ENCODE measurements at regions not wholly inside any gene's neighbourhood (a gene's known extent, or its start where the extent isn't known, plus 50 kb on each side); places are given as distances from the start of the nearest gene placed in this dataset.
"Not testable (repeated sequence)": the region's sequence is repeated elsewhere in the genome, so short reads cannot be mapped to it uniquely, and the experiment has no call there.

DNA sequence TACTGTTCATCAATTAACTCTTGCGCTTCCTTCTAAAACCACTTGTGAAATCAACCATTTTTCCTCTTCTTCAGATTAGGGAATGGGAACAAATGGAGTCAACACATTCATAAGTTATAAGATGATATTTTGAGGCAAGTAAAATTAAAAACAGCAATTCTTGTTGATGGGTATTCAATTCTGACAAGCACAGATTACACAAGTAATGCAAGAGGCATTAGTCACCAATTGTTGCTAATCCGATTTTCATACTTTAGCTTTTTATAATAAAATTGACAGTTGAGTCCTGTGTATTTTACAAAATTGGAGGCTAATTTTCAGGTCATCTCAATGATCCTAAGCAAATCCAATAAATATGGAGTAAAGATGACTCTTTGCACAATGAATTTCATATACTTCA is 918.4 kb upstream of the SOX9 start:
- DNase-seq (ENCODE audit: low spot score): no peak
- TF ChIP-seq, protein P1, sequence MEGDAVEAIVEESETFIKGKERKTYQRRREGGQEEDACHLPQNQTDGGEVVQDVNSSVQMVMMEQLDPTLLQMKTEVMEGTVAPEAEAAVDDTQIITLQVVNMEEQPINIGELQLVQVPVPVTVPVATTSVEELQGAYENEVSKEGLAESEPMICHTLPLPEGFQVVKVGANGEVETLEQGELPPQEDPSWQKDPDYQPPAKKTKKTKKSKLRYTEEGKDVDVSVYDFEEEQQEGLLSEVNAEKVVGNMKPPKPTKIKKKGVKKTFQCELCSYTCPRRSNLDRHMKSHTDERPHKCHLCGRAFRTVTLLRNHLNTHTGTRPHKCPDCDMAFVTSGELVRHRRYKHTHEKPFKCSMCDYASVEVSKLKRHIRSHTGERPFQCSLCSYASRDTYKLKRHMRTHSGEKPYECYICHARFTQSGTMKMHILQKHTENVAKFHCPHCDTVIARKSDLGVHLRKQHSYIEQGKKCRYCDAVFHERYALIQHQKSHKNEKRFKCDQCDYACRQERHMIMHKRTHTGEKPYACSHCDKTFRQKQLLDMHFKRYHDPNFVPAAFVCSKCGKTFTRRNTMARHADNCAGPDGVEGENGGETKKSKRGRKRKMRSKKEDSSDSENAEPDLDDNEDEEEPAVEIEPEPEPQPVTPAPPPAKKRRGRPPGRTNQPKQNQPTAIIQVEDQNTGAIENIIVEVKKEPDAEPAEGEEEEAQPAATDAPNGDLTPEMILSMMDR (IDR thresholded peaks at IDR 0.05): no peak
- no peaks in the 10 kb centered on the region for H3K27me3 ChIP-seq
- no peaks in the 10 kb centered on the region for H3K9me3 ChIP-seq
- no peak overlapping the region for H3K27ac ChIP-seq
- H3K36me3 ChIP-seq: no peaks in the 10 kb centered on the region
- H3K4me1 ChIP-seq: no peaks in the 10 kb centered on the region
- no peak overlapping the region for H3K4me3 ChIP-seq

DNA sequence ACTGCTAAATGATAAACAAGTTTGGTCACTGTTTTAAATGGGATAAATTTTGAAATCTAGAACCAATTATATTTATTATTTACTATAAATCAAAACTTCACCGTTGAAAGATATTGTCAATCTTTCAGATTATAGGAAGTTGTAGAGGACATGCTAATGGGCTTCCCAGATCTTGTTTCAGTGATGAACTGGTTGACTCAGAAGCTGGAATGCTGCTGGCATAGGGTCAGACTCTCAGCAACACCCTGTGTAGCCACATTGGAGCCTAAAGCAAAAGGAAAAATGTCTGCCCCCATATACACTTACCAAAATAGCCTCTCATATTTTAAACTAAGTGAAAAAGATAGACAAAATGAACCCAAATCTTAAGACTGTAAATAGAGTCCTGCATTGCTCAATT is 916.9 kb upstream of the SOX9 start:
- H3K27me3 ChIP-seq: no peaks in the 10 kb centered on the region
- no peak overlapping the region for H3K4me3 ChIP-seq
- H3K36me3 ChIP-seq: no peaks in the 10 kb centered on the region
- TF ChIP-seq, protein P1 (IDR thresholded peaks at IDR 0.05): no peak
- no peak overlapping the region for H3K27ac ChIP-seq
- no peaks in the 10 kb centered on the region for H3K4me1 ChIP-seq
- no peaks in the 10 kb centered on the region for H3K9me3 ChIP-seq
- no peak for DNase-seq (ENCODE audit: low spot score)

DNA sequence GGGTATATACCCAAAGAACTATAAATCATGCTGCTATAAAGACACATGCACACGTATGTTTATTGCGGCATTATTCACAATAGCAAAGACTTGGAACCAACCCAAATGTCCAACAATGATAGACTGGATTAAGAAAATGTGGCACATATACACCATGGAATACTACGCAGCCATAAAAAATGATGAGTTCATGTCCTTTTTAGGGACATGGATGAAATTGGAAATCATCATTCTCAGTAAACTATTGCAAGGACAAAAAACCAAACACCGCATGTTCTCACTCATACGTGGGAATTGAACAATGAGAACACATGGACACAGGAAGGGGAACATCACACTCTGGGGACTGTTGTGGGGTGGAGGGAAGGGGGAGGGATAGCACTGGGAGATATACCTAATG is 914.9 kb upstream of the SOX9 start:
- not testable (repeated sequence) for H3K4me3 ChIP-seq; H3K27me3 ChIP-seq; H3K9me3 ChIP-seq; H3K27ac ChIP-seq; H3K36me3 ChIP-seq; H3K4me1 ChIP-seq; DNase-seq (ENCODE audit: low spot score)

DNA sequence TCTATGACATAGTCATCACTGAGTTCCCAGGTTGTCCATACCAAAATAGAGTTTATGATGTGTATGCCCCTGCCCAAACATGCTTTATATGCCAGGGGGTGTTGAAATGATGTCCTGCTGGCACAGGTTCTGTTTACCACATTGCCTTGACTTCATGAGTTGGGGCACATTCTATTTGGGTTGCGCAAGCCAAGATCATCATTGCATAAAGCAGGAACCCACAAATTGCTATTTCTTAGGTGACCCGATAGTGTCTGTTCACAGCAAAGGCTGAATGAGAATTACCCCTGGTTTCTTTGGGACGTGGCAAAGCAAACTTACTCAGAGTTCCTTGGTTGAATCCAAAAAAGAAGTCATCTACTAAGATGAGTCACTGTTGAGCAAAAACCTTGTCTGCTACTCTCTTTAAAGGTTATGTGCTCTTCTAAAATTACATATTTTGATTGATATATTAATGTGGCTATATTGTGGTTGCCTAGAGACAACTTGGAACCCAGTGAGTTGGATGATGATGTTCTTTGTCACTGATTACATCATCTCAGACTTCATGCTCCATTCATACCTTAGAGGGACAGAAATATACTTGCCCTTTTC is 912.6 kb upstream of the SOX9 start:
- Histone ChIP-seq H3K4me3 (no peak overlapping the region), H3K9me3 (peaks cover 0 to 5% of the 10 kb centered on the region in 2 donors), H3K4me1 (no peaks in the 10 kb centered on the region), H3K27ac (no peak overlapping the region), H3K27me3 (no peaks in the 10 kb centered on the region), H3K36me3 (no peaks in the 10 kb centered on the region)
- TF ChIP-seq, protein P1 (IDR thresholded peaks at IDR 0.05): no peak
- DNase-seq (ENCODE audit: low spot score): no peak

DNA sequence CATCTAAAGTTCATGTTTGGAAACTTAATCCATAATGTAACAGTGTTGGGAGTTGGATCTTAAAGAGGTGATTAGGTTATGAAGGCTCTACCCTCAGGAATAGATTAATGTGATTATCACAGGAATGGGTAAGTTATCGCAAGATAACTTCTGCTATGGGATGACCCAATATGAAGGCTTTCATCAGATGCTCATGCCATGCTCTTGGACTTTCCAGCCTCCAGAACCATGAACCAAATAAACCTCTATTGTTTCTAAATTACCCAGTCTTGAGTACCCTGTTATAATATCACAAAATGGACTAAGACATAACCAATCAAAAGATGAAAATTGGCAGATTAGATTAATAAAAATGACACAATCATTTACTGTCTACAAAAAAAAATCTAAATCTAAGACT is 906.9 kb upstream of the SOX9 start:
- no peaks in the 10 kb centered on the region for H3K27me3 ChIP-seq
- no peak overlapping the region for H3K27ac ChIP-seq
- H3K9me3 ChIP-seq: peaks cover 0 to 15% of the 10 kb centered on the region in 2 donors
- TF ChIP-seq, protein P1 (IDR thresholded peaks at IDR 0.05): no peak
- no peaks in the 10 kb centered on the region for H3K4me1 ChIP-seq
- no peaks in the 10 kb centered on the region for H3K36me3 ChIP-seq
- DNase-seq (ENCODE audit: low spot score): no peak
- no peak overlapping the region for H3K4me3 ChIP-seq

DNA sequence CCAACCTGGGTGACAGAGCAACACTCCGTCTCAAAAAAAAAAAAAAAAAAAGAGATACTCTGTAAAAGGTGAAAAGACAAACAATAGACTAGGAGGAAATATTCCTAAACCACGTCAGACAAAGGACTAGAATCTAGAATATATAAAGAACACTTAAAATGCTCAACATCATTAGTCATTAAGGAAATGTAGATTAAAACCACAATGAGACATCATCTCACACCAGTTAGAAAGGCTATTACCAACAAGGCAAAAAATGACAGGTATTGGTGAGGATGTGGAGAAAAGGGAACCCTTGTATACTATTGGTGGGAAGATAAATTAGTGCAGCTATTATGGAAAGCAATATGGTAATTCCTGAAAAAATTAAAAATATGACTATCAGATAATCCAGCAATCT is 903.1 kb upstream of the SOX9 start:
- TF ChIP-seq, protein P1 (IDR thresholded peaks at IDR 0.05): no peak
- no peaks in the 10 kb centered on the region for H3K36me3 ChIP-seq
- H3K27ac ChIP-seq: no peak overlapping the region
- peaks cover 0 to 10% of the 10 kb centered on the region in 2 donors for H3K9me3 ChIP-seq
- no peaks in the 10 kb centered on the region for H3K27me3 ChIP-seq
- no peak for DNase-seq (ENCODE audit: low spot score)
- no peaks in the 10 kb centered on the region for H3K4me1 ChIP-seq
- H3K4me3 ChIP-seq: no peak overlapping the region
